ENCODE measurements at regions not wholly inside any gene's neighbourhood (a gene's known extent, or its start where the extent isn't known, plus 50 kb on each side); places are given as distances from the start of the nearest gene placed in this dataset.
"Not testable (repeated sequence)": the region's sequence is repeated elsewhere in the genome, so short reads cannot be mapped to it uniquely, and the experiment has no call there.

- Mint-ChIP-seq H3K4me3 (no peak overlapping the region), H3K9me3 (no peaks in the 10 kb centered on the region), H3K27ac (no peak overlapping the region), H3K27me3 (ENCODE audit: low read depth in 2 of 2) (peaks cover 3 to 6% of the 10 kb centered on the region in 2 donors), H3K4me1 (no peaks in the 10 kb centered on the region), H3K36me3 (no peaks in the 10 kb centered on the region)
- no peak overlapping the region for H3K4me3 ChIP-seq (ENCODE audit: low read length)
- WGBS (ENCODE audit: insufficient coverage), result 85% methylated on average over 3 of the region's 3 CpGs
- peaks cover 2% of the 10 kb centered on the region for H3K27me3 ChIP-seq (ENCODE audit: control insufficient read depth, insufficient read depth, low read length)
- DNase-seq, result no peak
- ATAC-seq, result no peak
- H3K36me3 ChIP-seq (ENCODE audit: control insufficient read depth, insufficient read depth, low read length), result no peaks in the 10 kb centered on the region
- intact Hi-C loops (cut with micrococcal nuclease), result no loop called here
- TF ChIP-seq CTCF (IDR thresholded peaks at IDR 0.05), result no peak
- H3K27ac ChIP-seq (ENCODE audit: low read length), result no peak overlapping the region
- H3K4me1 ChIP-seq (ENCODE audit: control insufficient read depth, insufficient read depth, low read length), result no peaks in the 10 kb centered on the region
- no peaks in the 10 kb centered on the region for H3K9me3 ChIP-seq (ENCODE audit: control insufficient read depth, insufficient read depth, low read length)
Observed at GRCh38 chr1:90864681-90865080, 147.6 kb upstream of the BARHL2 start.

- WGBS (ENCODE audit: insufficient coverage), result 93% methylated on average over 2 of the region's 3 CpGs
- H3K4me3 Mint-ChIP-seq, result no peak overlapping the region
- ATAC-seq, result no peak
Observed at GRCh38 chr1:90862782-90863181, 145.7 kb upstream of the BARHL2 start.

GRCh38 chr1:90861421-90861820 is 144.3 kb upstream of the BARHL2 start:
- not testable (repeated sequence) for ATAC-seq

More at GRCh38 chr1:90862782-90863181, 145.7 kb upstream of the BARHL2 start:
- H3K27ac ChIP-seq (ENCODE audit: low read length), result no peak overlapping the region
- Mint-ChIP-seq H3K4me1 (no peaks in the 10 kb centered on the region), H3K36me3 (no peaks in the 10 kb centered on the region), H3K27ac (no peak overlapping the region), H3K27me3 (ENCODE audit: low read depth in 2 of 2) (peaks cover 7 to 11% of the 10 kb centered on the region in 2 donors), H3K9me3 (no peaks in the 10 kb centered on the region)
- H3K36me3 ChIP-seq (ENCODE audit: control insufficient read depth, insufficient read depth, low read length), result no peaks in the 10 kb centered on the region
- intact Hi-C loops (cut with micrococcal nuclease), result no loop called here
- no peaks in the 10 kb centered on the region for H3K9me3 ChIP-seq (ENCODE audit: control insufficient read depth, insufficient read depth, low read length)
- H3K27me3 ChIP-seq (ENCODE audit: control insufficient read depth, insufficient read depth, low read length), result peaks cover 3% of the 10 kb centered on the region
- no peak overlapping the region for H3K4me3 ChIP-seq (ENCODE audit: low read length)
- H3K4me1 ChIP-seq (ENCODE audit: control insufficient read depth, insufficient read depth, low read length), result no peaks in the 10 kb centered on the region
- no peak for TF ChIP-seq CTCF (IDR thresholded peaks at IDR 0.05)
- DNase-seq, result no peak

GRCh38 chr1:90856463-90857007 is 139.4 kb upstream of the BARHL2 start:
- no peak overlapping the region for H3K4me3 Mint-ChIP-seq
- H3K27me3 ChIP-seq (ENCODE audit: control insufficient read depth, insufficient read depth, low read length), result peaks cover 6% of the 10 kb centered on the region
- H3K27ac Mint-ChIP-seq, result no peak overlapping the region
- WGBS (ENCODE audit: insufficient coverage), result 81% methylated on average over 7 of the region's 7 CpGs
- peaks cover 5% of the 10 kb centered on the region for H3K4me1 ChIP-seq (ENCODE audit: control insufficient read depth, insufficient read depth, low read length)
- H3K36me3 Mint-ChIP-seq, result no peaks in the 10 kb centered on the region
- intact Hi-C loops (cut with micrococcal nuclease), result no loop called here
- H3K4me1 Mint-ChIP-seq, result peaks cover 0 to 5% of the 10 kb centered on the region in 2 donors
- TF ChIP-seq CTCF (IDR thresholded peaks at IDR 0.05), result no peak
- ATAC-seq (no peak), DNase-seq (no peak)
- no peaks in the 10 kb centered on the region for H3K36me3 ChIP-seq (ENCODE audit: control insufficient read depth, insufficient read depth, low read length)
- H3K27me3 Mint-ChIP-seq (ENCODE audit: low read depth in 2 of 2), result peaks cover 31 to 39% of the 10 kb centered on the region in 2 donors
- H3K9me3 Mint-ChIP-seq, result no peaks in the 10 kb centered on the region
- H3K4me3 ChIP-seq (ENCODE audit: low read length), result no peak overlapping the region
- no peak overlapping the region for H3K27ac ChIP-seq (ENCODE audit: low read length)
- H3K9me3 ChIP-seq (ENCODE audit: control insufficient read depth, insufficient read depth, low read length), result no peaks in the 10 kb centered on the region

More at GRCh38 chr1:90861421-90861820, 144.3 kb upstream of the BARHL2 start:
- H3K27ac ChIP-seq (ENCODE audit: low read length); H3K4me3 ChIP-seq (ENCODE audit: low read length); H3K4me3 Mint-ChIP-seq; H3K9me3 ChIP-seq (ENCODE audit: control insufficient read depth, insufficient read depth, low read length); H3K4me1 ChIP-seq (ENCODE audit: control insufficient read depth, insufficient read depth, low read length); H3K9me3 Mint-ChIP-seq; H3K36me3 Mint-ChIP-seq; intact Hi-C loops (cut with micrococcal nuclease); DNase-seq; H3K27me3 ChIP-seq (ENCODE audit: control insufficient read depth, insufficient read depth, low read length); H3K4me1 Mint-ChIP-seq; H3K27ac Mint-ChIP-seq; H3K36me3 ChIP-seq (ENCODE audit: control insufficient read depth, insufficient read depth, low read length): not testable (repeated sequence)
- WGBS (ENCODE audit: insufficient coverage), result 96% methylated on average over 3 of the region's 3 CpGs
- H3K27me3 Mint-ChIP-seq (ENCODE audit: low read depth in 2 of 2), result peaks cover 7 to 20% of the 10 kb centered on the region in 2 donors

All from natural killer cell (primary cell).